ENCODE measurements at regions not wholly inside any gene's neighbourhood (a gene's known extent, or its start where the extent isn't known, plus 50 kb on each side); places are given as distances from the start of the nearest gene placed in this dataset.

GRCh38 chr5:105688227-105688792 is 1982.4 kb downstream of the EFNA5 start:
- TF ChIP-seq CTCF (conservative IDR thresholded peaks at IDR 0.05; ENCODE audit: low read length) (no peak), EZH2phosphoT487 (IDR thresholded peaks at IDR 0.05; ENCODE audit: borderline replicate concordance, low read depth, low read length) (no peak)
